ENCODE measurements at regions not wholly inside any gene's neighbourhood (a gene's known extent, or its start where the extent isn't known, plus 50 kb on each side); places are given as distances from the start of the nearest gene placed in this dataset.

GRCh38 chr5:124132843-124133242, 613.6 kb downstream of the ZNF608 start:
- TF ChIP-seq POLR2A (IDR thresholded peaks at IDR 0.05) = no peak
- TF ChIP-seq, protein P1, sequence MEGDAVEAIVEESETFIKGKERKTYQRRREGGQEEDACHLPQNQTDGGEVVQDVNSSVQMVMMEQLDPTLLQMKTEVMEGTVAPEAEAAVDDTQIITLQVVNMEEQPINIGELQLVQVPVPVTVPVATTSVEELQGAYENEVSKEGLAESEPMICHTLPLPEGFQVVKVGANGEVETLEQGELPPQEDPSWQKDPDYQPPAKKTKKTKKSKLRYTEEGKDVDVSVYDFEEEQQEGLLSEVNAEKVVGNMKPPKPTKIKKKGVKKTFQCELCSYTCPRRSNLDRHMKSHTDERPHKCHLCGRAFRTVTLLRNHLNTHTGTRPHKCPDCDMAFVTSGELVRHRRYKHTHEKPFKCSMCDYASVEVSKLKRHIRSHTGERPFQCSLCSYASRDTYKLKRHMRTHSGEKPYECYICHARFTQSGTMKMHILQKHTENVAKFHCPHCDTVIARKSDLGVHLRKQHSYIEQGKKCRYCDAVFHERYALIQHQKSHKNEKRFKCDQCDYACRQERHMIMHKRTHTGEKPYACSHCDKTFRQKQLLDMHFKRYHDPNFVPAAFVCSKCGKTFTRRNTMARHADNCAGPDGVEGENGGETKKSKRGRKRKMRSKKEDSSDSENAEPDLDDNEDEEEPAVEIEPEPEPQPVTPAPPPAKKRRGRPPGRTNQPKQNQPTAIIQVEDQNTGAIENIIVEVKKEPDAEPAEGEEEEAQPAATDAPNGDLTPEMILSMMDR (IDR thresholded peaks at IDR 0.05) = no peak
- H3K4me3 ChIP-seq (ENCODE audit: low read depth, poor library complexity, severe bottlenecking) = no peak overlapping the region
- intact Hi-C loops (cut with DNase I; ENCODE audit: low total_unique reads) = no loop called here
- peak in 1 of 2 donors; percentile 41 for DNase-seq (ENCODE audit: low spot score in 2 of 2)

DNA sequence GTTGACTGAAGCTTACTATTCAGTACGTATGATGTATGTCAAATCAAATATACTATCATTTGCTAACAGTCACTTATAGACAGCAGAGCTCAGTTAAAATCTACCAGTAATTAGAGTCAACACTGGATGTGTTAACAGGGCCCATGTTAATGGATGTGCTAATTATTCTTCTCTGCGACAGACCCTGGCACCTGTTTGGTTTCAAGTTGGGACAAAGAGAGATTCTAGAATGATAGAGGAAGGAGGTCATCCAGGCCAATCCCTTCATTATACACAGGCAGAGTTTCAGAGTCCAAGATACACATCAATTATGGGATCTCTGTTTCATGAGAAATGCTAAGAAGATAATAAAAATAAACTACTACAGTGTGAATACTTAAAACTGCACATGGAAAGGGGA, 615.0 kb downstream of the ZNF608 start:
- intact Hi-C loops (cut with DNase I; ENCODE audit: low total_unique reads) = no loop called here
- WGBS, 2 donors = 64 to 76% methylated on average over 2 of the region's 2 CpGs
- no peak for TF ChIP-seq POLR2A (IDR thresholded peaks at IDR 0.05)
- TF ChIP-seq, protein P1 (IDR thresholded peaks at IDR 0.05) = no peak
- no peak overlapping the region for H3K4me3 ChIP-seq (ENCODE audit: low read depth, poor library complexity, severe bottlenecking)
- DNase-seq (ENCODE audit: low spot score in 2 of 2) = no peak

GRCh38 chr5:124130816-124131215, 615.6 kb downstream of the ZNF608 start:
- TF ChIP-seq, protein P1 (IDR thresholded peaks at IDR 0.05) = no peak
- no peak for TF ChIP-seq POLR2A (IDR thresholded peaks at IDR 0.05)
- WGBS, 2 donors = 81 to 84% methylated on average over 6 of the region's 6 CpGs
- DNase-seq (ENCODE audit: low spot score in 2 of 2) = no peak
- H3K4me3 ChIP-seq (ENCODE audit: low read depth, poor library complexity, severe bottlenecking) = no peak overlapping the region
- intact Hi-C loops (cut with DNase I; ENCODE audit: low total_unique reads) = no loop called here

- no peak for DNase-seq (ENCODE audit: low spot score in 2 of 2)
- intact Hi-C loops (cut with DNase I; ENCODE audit: low total_unique reads) = no loop called here
- TF ChIP-seq, protein P1 (IDR thresholded peaks at IDR 0.05) = no peak
- no peak for TF ChIP-seq POLR2A (IDR thresholded peaks at IDR 0.05)
- no peak overlapping the region for H3K4me3 ChIP-seq (ENCODE audit: low read depth, poor library complexity, severe bottlenecking)
- 90% methylated on average over 3 of the region's 3 CpGs for WGBS, 2 donors
Measured at GRCh38 chr5:124128867-124129266, 616.9 kb downstream of the CSNK1G3 start.

GRCh38 chr5:124126504-124127217, 614.7 kb downstream of the CSNK1G3 start:
- no peak overlapping the region for H3K4me3 ChIP-seq (ENCODE audit: low read depth, poor library complexity, severe bottlenecking)
- DNase-seq (ENCODE audit: low spot score in 2 of 2) = no peak
- intact Hi-C loops (cut with DNase I; ENCODE audit: low total_unique reads) = no loop called here
- 95 to 96% methylated on average over 5 of the region's 5 CpGs for WGBS, 2 donors
- TF ChIP-seq, protein P1 (IDR thresholded peaks at IDR 0.05) = no peak
- no peak for TF ChIP-seq POLR2A (IDR thresholded peaks at IDR 0.05)

DNA sequence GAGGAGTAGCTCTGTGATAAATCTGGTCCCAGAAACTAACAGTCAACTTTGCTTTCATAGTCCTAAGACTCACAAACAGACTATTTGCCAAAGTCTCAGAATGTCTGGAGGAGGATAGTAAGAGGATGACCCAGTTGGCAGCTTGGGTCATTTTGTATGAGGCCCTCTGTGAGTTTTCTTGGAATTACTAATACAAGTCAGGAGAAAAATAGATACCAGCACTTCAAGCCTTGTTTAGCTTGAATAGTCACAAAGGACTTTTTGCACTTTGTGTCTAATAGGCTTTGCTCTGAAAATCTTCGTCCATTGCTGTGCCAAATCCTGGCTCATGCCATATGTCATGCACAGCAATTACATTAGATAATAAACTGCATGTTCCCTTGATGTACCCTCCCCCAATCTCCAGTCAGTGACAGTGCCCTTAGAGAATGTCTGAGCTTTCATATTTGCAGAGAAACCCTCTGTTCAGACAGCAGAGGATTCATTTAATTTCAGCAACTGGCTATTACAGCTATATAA, 612.8 kb downstream of the CSNK1G3 start:
- no peak overlapping the region for H3K4me3 ChIP-seq (ENCODE audit: low read depth, poor library complexity, severe bottlenecking)
- no peak for DNase-seq (ENCODE audit: low spot score in 2 of 2)
- TF ChIP-seq POLR2A (IDR thresholded peaks at IDR 0.05) = no peak
- TF ChIP-seq, protein P1 (IDR thresholded peaks at IDR 0.05) = no peak
- 47 to 80% methylated on average over 1 of the region's 1 CpG for WGBS, 2 donors
- intact Hi-C loops (cut with DNase I; ENCODE audit: low total_unique reads) = no loop called here

Data from lower leg skin (tissue), 4 donors.